K562 (cell line): ENCODE measurements at regions not wholly inside any gene's neighbourhood (a gene's known extent, or its start where the extent isn't known, plus 50 kb on each side); places are given as distances from the start of the nearest gene placed in this dataset.

ENCODE experiments used
- ATAC-seq: fragments of 200-7000 bp; cut with Tn5 transposase; 3 replicates; pipeline ENCODE4 v1.9.1; 2020; ENCODE audit warnings: moderate library complexity
- BruUV-seq: library from RNA; stranded (reverse); fragments of 400-500 nt; replicated peaks from 2 replicates; lab custom pipeline; 2021; lab: Mats Ljungman, UMichigan
- CTCF ChIA-PET: fragments of 300-600 bp; formaldehyde crosslinking; extraction: SDS; loops from one replicate; lab custom pipeline; 2021; ENCODE audit warnings: low intra/inter-chr PET ratio; lab: Yijun Ruan, JAX
- POLR2A ChIA-PET: fragments of 300-600, 350-650 bp; sonication (Branson Sonifier 250); formaldehyde crosslinking; extraction: SDS; loops from one replicate; lab custom pipeline; 2021; ENCODE audit warnings: antibody characterized with exemption, inconsistent platforms; lab: Yijun Ruan, JAX
- DNase-seq, 4 experiments: peaks; one replicate each; pipeline versions ENCODE4 v3.0.0 to v3.0.0-alpha.2; 2011 to 2018; ENCODE audit warnings: low spot score in 3 of 4, mixed read lengths in 3 of 4; ENCODE audit errors: extremely low read depth in 1 of 4
- FAIRE-seq: peaks from 2 replicates; lab custom pipeline; 2011; peaks lifted over from hg19 to GRCh38; lab: Jason Lieb, UNC
- H2AFZ ChIP-seq: 2 replicates; pipeline ENCODE4 v1.6.0; 2011; ENCODE audit warnings: low read depth, low read length, control low read depth, inconsistent platforms
- H3K27ac ChIP-seq: fragments of 200-600 bp; 3 replicates; pipeline ENCODE4 v1.8.0; 2011; ENCODE audit warnings: low read depth, mild to moderate bottlenecking, control low read depth, inconsistent platforms, low read length, moderate library complexity, mixed read lengths; ENCODE audit errors: extremely low read depth
- H3K27me3 ChIP-seq, 2 experiments: fragments of 300-600 bp in 1 of 2; 2 replicates in 1 of 2; 3 replicates in 1 of 2; pipeline versions ENCODE4 v1.6.0 to v1.8.0; 2011; ENCODE audit warnings: inconsistent platforms in 2 of 2, low read length in 2 of 2, mild to moderate bottlenecking in 1 of 2, mixed read lengths in 1 of 2, moderate library complexity in 1 of 2; ENCODE audit not compliant: control insufficient read depth in 2 of 2, insufficient read depth in 2 of 2
- H3K36me3 ChIP-seq: fragments of 300-600 bp; 3 replicates; pipeline ENCODE4 v1.8.0; 2011; ENCODE audit warnings: mild to moderate bottlenecking, low read length, inconsistent platforms; ENCODE audit not compliant: control insufficient read depth, insufficient read depth
- H3K4me1 ChIP-seq, 2 experiments: fragments of 200-600 bp in 1 of 2; replicated peaks in 1 of 2; 2 replicates in 1 of 2; 3 replicates in 1 of 2; pipeline versions ENCODE4 v1.5.1 to v1.8.0; 2011; ENCODE audit warnings: inconsistent platforms in 2 of 2, low read length in 2 of 2, mild to moderate bottlenecking in 1 of 2, mixed read lengths in 1 of 2, moderate library complexity in 1 of 2; ENCODE audit not compliant: control insufficient read depth in 2 of 2, insufficient read depth in 2 of 2
- H3K4me2 ChIP-seq: 2 replicates; pipeline ENCODE4 v1.6.1; 2011; ENCODE audit warnings: low read length, control low read depth, inconsistent platforms, mixed read lengths; ENCODE audit not compliant: insufficient read depth
- H3K4me3 ChIP-seq: fragments of 200-600 bp; sonication (generic), shearing (Covaris generic); 2 replicates; pipeline ENCODE4 v1.5.1; 2016; ENCODE audit warnings: control low read depth, inconsistent platforms
- H3K79me2 ChIP-seq: fragments of 200-600 bp; 3 replicates; pipeline ENCODE4 v1.8.0; 2011; ENCODE audit warnings: low read length, inconsistent platforms; ENCODE audit not compliant: control insufficient read depth, insufficient read depth
- H3K9ac ChIP-seq, 2 experiments: 2 replicates each; pipeline versions ENCODE4 v1.6.0 to v1.6.1; 2011; ENCODE audit warnings: low read depth in 2 of 2, low read length in 2 of 2, control low read depth in 1 of 2, inconsistent platforms in 1 of 2, mild to moderate bottlenecking in 1 of 2, mixed read lengths in 1 of 2; ENCODE audit not compliant: insufficient read depth in 1 of 2
- H3K9me1 ChIP-seq: one replicate; pipeline ENCODE4 v1.6.0; 2011; ENCODE audit warnings: inconsistent platforms, mild to moderate bottlenecking, low read length, moderate library complexity; ENCODE audit not compliant: control insufficient read depth, insufficient read depth
- H3K9me3 ChIP-seq: replicated peaks from 2 replicates; pipeline ENCODE4 v1.5.1; 2011; ENCODE audit warnings: low read depth, low read length, inconsistent platforms; ENCODE audit not compliant: control insufficient read depth, insufficient read depth
- H4K20me1 ChIP-seq: replicated peaks from 2 replicates; pipeline ENCODE4 v1.6.1; 2011; ENCODE audit warnings: low read length, inconsistent platforms, mixed read lengths; ENCODE audit not compliant: control insufficient read depth, insufficient read depth
- AFF4 ChIP-seq: sonication (generic); formaldehyde crosslinking; IDR thresholded peaks from 2 replicates; pipeline ENCODE4 v1.8.0; 2023; ENCODE audit warnings: mild to moderate bottlenecking, missing genetic modification reagents
- ARID3A ChIP-seq: IDR thresholded peaks from 2 replicates; pipeline ENCODE4 v1.6.1; 2012; ENCODE audit warnings: low read depth, low read length, improper control_type of control experiment, borderline replicate concordance
- CGGBP1 ChIP-seq: fragments of 250-450 bp; sonication (Bioruptor Pico); IDR thresholded peaks from 2 replicates; pipeline ENCODE4 v1.9.0; 2021; ENCODE audit warnings: mild to moderate bottlenecking
- E4F1 ChIP-seq: fragments of 250-450 bp; sonication (Bioruptor Pico); IDR thresholded peaks from 2 replicates; pipeline ENCODE4 v1.5.0; 2021; ENCODE audit warnings: mild to moderate bottlenecking, borderline replicate concordance
- HOMEZ ChIP-seq: fragments of 250-450 bp; sonication (Bioruptor Pico); IDR thresholded peaks from 2 replicates; pipeline ENCODE4 v1.4.0; 2020; ENCODE audit warnings: mild to moderate bottlenecking, moderate library complexity
- RBBP5 ChIP-seq: fragments of 200-600 bp; sonication (generic); IDR thresholded peaks from 2 replicates; pipeline ENCODE4 v1.6.1; 2012; ENCODE audit warnings: borderline replicate concordance, mild to moderate bottlenecking, low read length, control low read depth, inconsistent platforms; ENCODE audit not compliant: insufficient read depth, poor library complexity, severe bottlenecking
- SAFB2 ChIP-seq: fragments of 200-400 bp; formaldehyde crosslinking; IDR thresholded peaks from 2 replicates; pipeline ENCODE4 v1.6.1; 2018; ENCODE audit warnings: borderline replicate concordance, low read length, low read depth, moderate library complexity; ENCODE audit not compliant: severe bottlenecking
- SMAD4 ChIP-seq: fragments of 250-450 bp; sonication (Bioruptor Pico); conservative IDR thresholded peaks from 2 replicates; pipeline ENCODE4 v1.8.0; 2021; ENCODE audit warnings: inconsistent platforms, mild to moderate bottlenecking, moderate library complexity
- VEZF1 ChIP-seq: fragments of 200-800 bp; sonication (Bioruptor generic); IDR thresholded peaks from 2 replicates; pipeline ENCODE4 v1.6.1; 2017; ENCODE audit warnings: missing genetic modification characterization, missing compliant biosample characterization
- ZNF57 ChIP-seq: fragments of 450-650 bp; formaldehyde crosslinking; IDR thresholded peaks from 2 replicates; pipeline ENCODE4 v1.4.0; 2020; ENCODE audit warnings: mild to moderate bottlenecking, moderate library complexity
- WGBS: fragments of 100-300 bp; shearing (Covaris generic); methylation state at CpG from one replicate; pipeline ENCODE4 v1.1.6; 2016; ENCODE audit warnings: low coverage, mixed read lengths; ENCODE audit not compliant: insufficient coverage; ENCODE audit errors: missing lambda C conversion rate; 5-methylcytosine and 5-hydroxymethylcytosine counted together
- in situ Hi-C: fragments of 300-500 bp; cut with MboI; formaldehyde crosslinking; loops from 4 replicates; pipeline ENCODE4 v1.15.0; 2018; ENCODE audit warnings: inconsistent platforms, mixed read lengths
- intact Hi-C: fragments of 100-400 bp; cut with micrococcal nuclease; formaldehyde crosslinking; loops from 2 replicates; pipeline ENCODE4 v1.14.2; 2022

GRCh38 chr10:108069096-108069495 lies 904.6 kb upstream of the SORCS1 start:
- Histone ChIP-seq H3K27me3 (no peaks in the 10 kb centered on the region), H3K36me3 (no peaks in the 10 kb centered on the region), H3K79me2 (no peaks in the 10 kb centered on the region), H3K9me1 (no peaks in the 10 kb centered on the region), H3K9me3 (no peaks in the 10 kb centered on the region), H3K4me2 (no peak overlapping the region), H3K4me3 (no peak overlapping the region), H3K9ac (no peak overlapping the region), H3K27ac (no peak overlapping the region), H4K20me1 (no peaks in the 10 kb centered on the region), H3K4me1 (no peaks in the 10 kb centered on the region), H2AFZ (no peak overlapping the region)
- ChIA-PET CTCF (no interaction called here), POLR2A (no interaction called here)
- DNase-seq (no peak), FAIRE-seq (no peak), ATAC-seq (no peak)
- TF ChIP-seq AFF4, result no peak
- TF ChIP-seq ZNF57, result no peak
- TF ChIP-seq ARID3A, result no peak
- TF ChIP-seq SMAD4 (CRISPR knock-in tag), result no peak
- TF ChIP-seq VEZF1, result no peak
- no peak for TF ChIP-seq HOMEZ (CRISPR knock-in tag)
- no peak for TF ChIP-seq CGGBP1 (CRISPR knock-in tag)
- TF ChIP-seq SAFB2, result no peak
- TF ChIP-seq RBBP5, result no peak
- no peak for TF ChIP-seq E4F1 (CRISPR knock-in tag)
- WGBS, result 0% methylated on average over 1 of the region's 1 CpG
- intact Hi-C loops, result no loop called here
- BruUV-seq, result no TSS peak
- in situ Hi-C loops, result no loop called here
